Stimulated activated naive CD8-positive, alpha-beta T cell treated with anti-CD3 and anti-CD28 coated beads, Interleukin-15, amount 100 ng/mL, for 72 hours (primary cell): ENCODE measurements at regions not wholly inside any gene's neighbourhood (a gene's known extent, or its start where the extent isn't known, plus 50 kb on each side); places are given as distances from the start of the nearest gene placed in this dataset.
A peak's percentile ranks its signal among the peaks of the same experiment; 100 is the strongest.

Experiments
- ATAC-seq: fragments of 150-1000 bp; cut with Tn5 transposase; 2 replicates; pipeline ENCODE4 v1.10.0; 2021; ENCODE audit warnings: mild to moderate bottlenecking, moderate library complexity
- DNase-seq, 2 donors: peaks; one replicate each; pipeline ENCODE4 v3.0.0; 2021 to 2022
- H3K27ac Mint-ChIP-seq, 2 donors: one replicate each; pipeline ENCODE4 v1.8.0; 2022; ENCODE audit warnings: mild to moderate bottlenecking in 2 of 2, mixed read lengths in 2 of 2, moderate library complexity in 2 of 2
- H3K27me3 Mint-ChIP-seq: one replicate; pipeline ENCODE4 v1.8.0; 2022; ENCODE audit warnings: mixed read lengths
- H3K4me1 Mint-ChIP-seq: one replicate; pipeline ENCODE4 v1.8.0; 2022; ENCODE audit warnings: mild to moderate bottlenecking, mixed read lengths
- H3K4me3 Mint-ChIP-seq, 2 donors: one replicate each; pipeline ENCODE4 v1.8.0; 2022; ENCODE audit warnings: mild to moderate bottlenecking in 2 of 2, mixed read lengths in 2 of 2, moderate library complexity in 1 of 2
- H3K9me3 Mint-ChIP-seq, 2 donors: one replicate each; pipeline ENCODE4 v1.8.0; 2022; ENCODE audit warnings: mixed read lengths in 2 of 2

- DNase-seq (no peak), ATAC-seq (no peak)
- Mint-ChIP-seq H3K9me3 (peaks cover 0 to 8% of the 10 kb centered on the region in 2 donors), H3K27me3 (no peaks in the 10 kb centered on the region), H3K4me1 (no peaks in the 10 kb centered on the region), H3K27ac (no peak overlapping the region), H3K4me3 (no peak overlapping the region)
Measured at GRCh38 chr12:102745971-102746600, 171.0 kb downstream of the PAH start.

- no peak overlapping the region for H3K4me3 Mint-ChIP-seq
- H3K27ac Mint-ChIP-seq = no peak overlapping the region
- ATAC-seq = no peak
- DNase-seq = no peak
- H3K27me3 Mint-ChIP-seq = no peaks in the 10 kb centered on the region
- peaks cover 5 to 11% of the 10 kb centered on the region in 2 donors for H3K9me3 Mint-ChIP-seq
- no peaks in the 10 kb centered on the region for H3K4me1 Mint-ChIP-seq
Measured at GRCh38 chr12:102741196-102741595, 175.8 kb downstream of the PAH start.

- H3K4me3 Mint-ChIP-seq = no peak overlapping the region
- H3K27me3 Mint-ChIP-seq = no peaks in the 10 kb centered on the region
- H3K9me3 Mint-ChIP-seq = peaks cover 6 to 12% of the 10 kb centered on the region in 2 donors
- H3K4me1 Mint-ChIP-seq = no peaks in the 10 kb centered on the region
- ATAC-seq = no peak
- H3K27ac Mint-ChIP-seq = no peak overlapping the region
- DNase-seq = no peak
Measured at GRCh38 chr12:102740141-102740955, 176.7 kb downstream of the PAH start.

- Mint-ChIP-seq H3K27ac (no peak overlapping the region), H3K9me3 (peaks cover 6 to 12% of the 10 kb centered on the region in 2 donors), H3K4me3 (no peak overlapping the region), H3K27me3 (peaks cover under 1% of the 10 kb centered on the region), H3K4me1 (no peaks in the 10 kb centered on the region)
- no peak for DNase-seq
- ATAC-seq = no peak
Measured at GRCh38 chr12:102736328-102736727, 180.7 kb downstream of the PAH start.

- Mint-ChIP-seq H3K27me3 (peaks cover 8% of the 10 kb centered on the region), H3K4me1 (no peaks in the 10 kb centered on the region), H3K27ac (peak overlapping the region in 1 of 2 donors; percentile 52), H3K4me3 (no peak overlapping the region), H3K9me3 (peaks cover 6 to 12% of the 10 kb centered on the region in 2 donors)
- ATAC-seq = peak; percentile 56
- no peak for DNase-seq
Measured at GRCh38 chr12:102735104-102735503, 181.9 kb downstream of the PAH start.

GRCh38 chr12:102730996-102731395, 186.0 kb downstream of the PAH start:
- H3K27ac Mint-ChIP-seq = peak overlapping the region in 1 of 2 donors; percentile 37
- H3K27me3 Mint-ChIP-seq = peaks cover 8% of the 10 kb centered on the region
- DNase-seq (no peak), ATAC-seq (no peak)
- no peak overlapping the region for H3K4me3 Mint-ChIP-seq
- peaks cover 9% of the 10 kb centered on the region for H3K4me1 Mint-ChIP-seq
- H3K9me3 Mint-ChIP-seq = no peaks in the 10 kb centered on the region

GRCh38 chr12:102728506-102729242, 188.4 kb downstream of the PAH start:
- H3K27me3 Mint-ChIP-seq = peaks cover 8% of the 10 kb centered on the region
- H3K27ac Mint-ChIP-seq = no peak overlapping the region
- H3K4me1 Mint-ChIP-seq = peaks cover 9% of the 10 kb centered on the region
- DNase-seq = peak in 1 of 2 donors; percentile 27
- peak; percentile 94 for ATAC-seq
- peak overlapping the region; percentile 27 to 43 for H3K4me3 Mint-ChIP-seq
- H3K9me3 Mint-ChIP-seq = no peaks in the 10 kb centered on the region

GRCh38 chr12:102726686-102727085, 190.4 kb downstream of the PAH start:
- Mint-ChIP-seq H3K9me3 (no peaks in the 10 kb centered on the region), H3K27me3 (peaks cover 8% of the 10 kb centered on the region), H3K4me1 (peaks cover 9% of the 10 kb centered on the region), H3K27ac (no peak overlapping the region), H3K4me3 (no peak overlapping the region)
- DNase-seq = no peak
- no peak for ATAC-seq

- no peaks in the 10 kb centered on the region for H3K9me3 Mint-ChIP-seq
- no peak overlapping the region for H3K4me3 Mint-ChIP-seq
- peak overlapping the region in 1 of 2 donors; percentile 7 for H3K27ac Mint-ChIP-seq
- H3K4me1 Mint-ChIP-seq = no peaks in the 10 kb centered on the region
- ATAC-seq (no peak), DNase-seq (no peak)
- no peaks in the 10 kb centered on the region for H3K27me3 Mint-ChIP-seq
Measured at GRCh38 chr12:102722147-102722546, 194.9 kb downstream of the PAH start.

GRCh38 chr12:102708108-102708507, 208.9 kb downstream of the PAH start:
- H3K27ac Mint-ChIP-seq = no peak overlapping the region
- no peak for DNase-seq
- no peak overlapping the region for H3K4me3 Mint-ChIP-seq
- H3K9me3 Mint-ChIP-seq = no peaks in the 10 kb centered on the region
- ATAC-seq = no peak
- no peaks in the 10 kb centered on the region for H3K4me1 Mint-ChIP-seq
- peaks cover 8% of the 10 kb centered on the region for H3K27me3 Mint-ChIP-seq

- H3K9me3 Mint-ChIP-seq = no peaks in the 10 kb centered on the region
- no peak for ATAC-seq
- H3K4me1 Mint-ChIP-seq = no peaks in the 10 kb centered on the region
- H3K27me3 Mint-ChIP-seq = no peaks in the 10 kb centered on the region
- H3K4me3 Mint-ChIP-seq = no peak overlapping the region
- peak; percentile 1 to 17 for DNase-seq
- no peak overlapping the region for H3K27ac Mint-ChIP-seq
Measured at GRCh38 chr12:102702447-102703114, 214.5 kb downstream of the PAH start.

- H3K4me1 Mint-ChIP-seq = no peaks in the 10 kb centered on the region
- peaks cover 0 to 14% of the 10 kb centered on the region in 2 donors for H3K9me3 Mint-ChIP-seq
- no peak overlapping the region for H3K27ac Mint-ChIP-seq
- H3K4me3 Mint-ChIP-seq = no peak overlapping the region
- H3K27me3 Mint-ChIP-seq = peaks cover 37% of the 10 kb centered on the region
- no peak for DNase-seq
- ATAC-seq = no peak
Measured at GRCh38 chr12:102696045-102696444, 215.7 kb upstream of the IGF1 start.

- peaks cover 41% of the 10 kb centered on the region for H3K27me3 Mint-ChIP-seq
- DNase-seq (no peak), ATAC-seq (no peak)
- peaks cover 0 to 14% of the 10 kb centered on the region in 2 donors for H3K9me3 Mint-ChIP-seq
- no peak overlapping the region for H3K27ac Mint-ChIP-seq
- H3K4me3 Mint-ChIP-seq = no peak overlapping the region
- H3K4me1 Mint-ChIP-seq = no peaks in the 10 kb centered on the region
Measured at GRCh38 chr12:102694903-102695302, 214.5 kb upstream of the IGF1 start.

- ATAC-seq (no peak), DNase-seq (no peak)
- no peaks in the 10 kb centered on the region for H3K4me1 Mint-ChIP-seq
- H3K4me3 Mint-ChIP-seq = no peak overlapping the region
- H3K27me3 Mint-ChIP-seq = peaks cover 41% of the 10 kb centered on the region
- H3K27ac Mint-ChIP-seq = peak overlapping the region in 1 of 2 donors; percentile 46
- peaks cover 0 to 14% of the 10 kb centered on the region in 2 donors for H3K9me3 Mint-ChIP-seq
Measured at GRCh38 chr12:102691773-102692555, 211.6 kb upstream of the IGF1 start.

GRCh38 chr12:102690253-102690652, 209.9 kb upstream of the IGF1 start:
- H3K9me3 Mint-ChIP-seq = no peaks in the 10 kb centered on the region
- peaks cover 30% of the 10 kb centered on the region for H3K27me3 Mint-ChIP-seq
- ATAC-seq (no peak), DNase-seq (no peak)
- H3K27ac Mint-ChIP-seq = no peak overlapping the region
- H3K4me1 Mint-ChIP-seq = no peaks in the 10 kb centered on the region
- H3K4me3 Mint-ChIP-seq = no peak overlapping the region
